ENCODE measurements at regions not wholly inside any gene's neighbourhood (a gene's known extent, or its start where the extent isn't known, plus 50 kb on each side); places are given as distances from the start of the nearest gene placed in this dataset.

DNA sequence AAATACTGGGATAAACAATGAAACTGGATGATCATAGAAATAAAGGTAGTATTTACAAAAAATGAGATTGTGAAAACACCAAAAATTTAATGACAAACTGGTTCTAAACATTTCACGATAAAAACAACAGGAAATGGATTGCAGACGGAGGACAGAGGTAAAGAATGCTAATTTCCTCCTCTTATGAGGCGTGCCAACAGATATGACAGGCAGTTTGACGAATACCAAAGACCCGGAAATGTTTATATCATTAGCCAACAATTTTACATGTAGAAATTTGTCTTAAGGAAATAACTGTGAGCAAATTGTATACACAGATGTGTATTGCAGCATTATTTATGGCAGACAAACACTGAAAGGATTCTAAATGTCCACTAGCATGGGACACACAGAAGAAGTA lies 162.0 kb upstream of the MGMT start:
- H3K14ac ChIP-seq (ENCODE audit: low read length in 2 of 2): no peak overlapping the region
- no peak overlapping the region for H2BK15ac ChIP-seq (ENCODE audit: low read depth, poor library complexity, severe bottlenecking)
- no peaks in the 10 kb centered on the region for H3K9me3 ChIP-seq (ENCODE audit: control insufficient read depth, low read length)
- no peak overlapping the region for H3K4me3 ChIP-seq (ENCODE audit: insufficient read depth in 1 of 2, low read depth in 1 of 2, low read length in 2 of 2)
- H3K4me1 ChIP-seq (ENCODE audit: control insufficient read depth, insufficient read depth, low read depth, low read length): peaks cover 3% of the 10 kb centered on the region
- H2BK5ac ChIP-seq (ENCODE audit: low read depth, low read length, poor library complexity, severe bottlenecking): no peak overlapping the region
- H3K27ac ChIP-seq (ENCODE audit: low read length, poor library complexity, severe bottlenecking): no peak overlapping the region
- H3K9ac ChIP-seq (ENCODE audit: low read length): no peak overlapping the region
- H3K4me2 ChIP-seq (ENCODE audit: low read length, poor library complexity, severe bottlenecking): no peak overlapping the region
- no peaks in the 10 kb centered on the region for H3K36me3 ChIP-seq (ENCODE audit: control insufficient read depth in 1 of 2, insufficient read depth in 2 of 2, low read depth in 1 of 2, low read length in 2 of 2)
- no peak overlapping the region for H4K8ac ChIP-seq (ENCODE audit: low read length)
- H2AFZ ChIP-seq (ENCODE audit: low read depth, low read length): no peak overlapping the region
- H2AK5ac ChIP-seq (ENCODE audit: low read length, severe bottlenecking): no peak overlapping the region
- WGBS: 0% methylated on average over 1 of the region's 5 CpGs
- H3K18ac ChIP-seq (ENCODE audit: low read depth in 1 of 2, low read length in 2 of 2): no peak overlapping the region
- DNase-seq: peak; percentile 70
- H4K91ac ChIP-seq (ENCODE audit: low read length): no peak overlapping the region
- no peak overlapping the region for H3K4ac ChIP-seq (ENCODE audit: low read depth in 1 of 2, low read length in 2 of 2)
- H2BK12ac ChIP-seq (ENCODE audit: low read length in 2 of 2): no peak overlapping the region
- H3K79me1 ChIP-seq (replicated peaks; ENCODE audit: low read length, poor library complexity, severe bottlenecking): no peaks in the 10 kb centered on the region
- no peak overlapping the region for H2BK120ac ChIP-seq (ENCODE audit: low read depth, low read length)
- no peaks in the 10 kb centered on the region for H3K27me3 ChIP-seq (ENCODE audit: control insufficient read depth in 1 of 2, insufficient read depth in 1 of 2, low read length in 2 of 2)
- H3K23ac ChIP-seq (ENCODE audit: low read length in 2 of 2): no peak overlapping the region

DNA sequence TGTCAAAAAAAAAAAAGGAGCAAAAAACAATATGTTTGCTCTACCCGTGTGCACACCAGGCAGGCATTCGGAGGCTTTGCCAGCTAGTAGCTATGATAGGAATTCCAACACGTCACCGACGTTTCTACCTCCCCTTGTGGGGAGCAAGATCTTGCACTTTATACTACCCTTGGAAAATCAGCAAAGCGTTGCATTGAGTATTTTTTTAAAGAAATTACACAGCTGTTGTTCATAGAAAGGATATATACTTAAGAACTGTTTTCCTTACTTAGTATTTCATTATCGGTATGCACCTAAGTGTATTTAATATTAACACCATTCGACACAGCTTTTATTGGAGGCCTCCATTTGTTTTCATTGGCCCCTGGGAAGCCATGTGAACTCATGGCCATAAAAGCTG lies 159.9 kb upstream of the MGMT start:
- H2BK12ac ChIP-seq (ENCODE audit: low read length in 2 of 2): no peak overlapping the region
- WGBS: 93% methylated on average over 6 of the region's 8 CpGs
- H3K4me1 ChIP-seq (ENCODE audit: control insufficient read depth, insufficient read depth, low read depth, low read length): peaks cover 3% of the 10 kb centered on the region
- no peak overlapping the region for H3K23ac ChIP-seq (ENCODE audit: low read length in 2 of 2)
- no peak overlapping the region for H4K91ac ChIP-seq (ENCODE audit: low read length)
- peak overlapping the region; percentile 67 for H3K27ac ChIP-seq (ENCODE audit: low read length, poor library complexity, severe bottlenecking)
- H3K4me3 ChIP-seq (ENCODE audit: insufficient read depth in 1 of 2, low read depth in 1 of 2, low read length in 2 of 2): no peak overlapping the region
- no peak overlapping the region for H3K9ac ChIP-seq (ENCODE audit: low read length)
- no peak overlapping the region for H3K4ac ChIP-seq (ENCODE audit: low read depth in 1 of 2, low read length in 2 of 2)
- H3K36me3 ChIP-seq (ENCODE audit: control insufficient read depth in 1 of 2, insufficient read depth in 2 of 2, low read depth in 1 of 2, low read length in 2 of 2): no peaks in the 10 kb centered on the region
- no peak for DNase-seq
- H3K18ac ChIP-seq (ENCODE audit: low read depth in 1 of 2, low read length in 2 of 2): no peak overlapping the region
- H3K14ac ChIP-seq (ENCODE audit: low read length in 2 of 2): no peak overlapping the region
- H3K4me2 ChIP-seq (ENCODE audit: low read length, poor library complexity, severe bottlenecking): no peak overlapping the region
- H3K27me3 ChIP-seq (ENCODE audit: control insufficient read depth in 1 of 2, insufficient read depth in 1 of 2, low read length in 2 of 2): no peaks in the 10 kb centered on the region
- H2AFZ ChIP-seq (ENCODE audit: low read depth, low read length): no peak overlapping the region
- H3K79me1 ChIP-seq (replicated peaks; ENCODE audit: low read length, poor library complexity, severe bottlenecking): no peaks in the 10 kb centered on the region
- no peaks in the 10 kb centered on the region for H3K9me3 ChIP-seq (ENCODE audit: control insufficient read depth, low read length)
- no peak overlapping the region for H2BK120ac ChIP-seq (ENCODE audit: low read depth, low read length)
- H2AK5ac ChIP-seq (ENCODE audit: low read length, severe bottlenecking): no peak overlapping the region
- H4K8ac ChIP-seq (ENCODE audit: low read length): no peak overlapping the region
- no peak overlapping the region for H2BK15ac ChIP-seq (ENCODE audit: low read depth, poor library complexity, severe bottlenecking)
- H2BK5ac ChIP-seq (ENCODE audit: low read depth, low read length, poor library complexity, severe bottlenecking): no peak overlapping the region

DNA sequence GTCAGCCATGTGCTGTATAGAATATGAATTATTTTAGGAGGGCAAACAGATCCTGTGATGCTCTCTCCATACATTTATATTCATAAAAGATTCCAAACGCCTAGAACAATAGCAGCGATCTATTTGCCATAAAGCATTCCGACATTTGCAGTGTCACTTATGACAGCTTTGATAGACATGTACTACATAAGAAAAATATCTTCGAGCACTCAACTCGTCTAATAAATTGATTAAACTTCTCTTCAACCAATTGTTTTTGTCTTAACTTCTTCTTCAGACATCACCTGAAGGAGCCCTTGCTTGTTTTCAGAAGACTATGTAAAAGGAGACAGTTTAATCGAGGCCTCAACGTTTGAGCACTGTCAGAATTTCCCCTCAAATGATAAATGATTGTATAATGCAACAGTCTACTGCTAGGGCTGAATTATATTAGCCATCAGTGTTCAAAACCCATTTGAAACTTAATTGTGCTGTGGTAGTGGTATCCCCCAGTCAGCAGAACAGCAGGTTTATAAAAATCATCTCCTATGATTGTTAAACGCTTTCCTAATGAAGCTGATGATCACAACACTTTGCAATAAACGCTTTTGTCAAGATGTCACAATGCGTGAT lies 158.0 kb upstream of the MGMT start:
- 90% methylated on average over 10 of the region's 10 CpGs for WGBS
- no peak overlapping the region for H2BK12ac ChIP-seq (ENCODE audit: low read length in 2 of 2)

DNA sequence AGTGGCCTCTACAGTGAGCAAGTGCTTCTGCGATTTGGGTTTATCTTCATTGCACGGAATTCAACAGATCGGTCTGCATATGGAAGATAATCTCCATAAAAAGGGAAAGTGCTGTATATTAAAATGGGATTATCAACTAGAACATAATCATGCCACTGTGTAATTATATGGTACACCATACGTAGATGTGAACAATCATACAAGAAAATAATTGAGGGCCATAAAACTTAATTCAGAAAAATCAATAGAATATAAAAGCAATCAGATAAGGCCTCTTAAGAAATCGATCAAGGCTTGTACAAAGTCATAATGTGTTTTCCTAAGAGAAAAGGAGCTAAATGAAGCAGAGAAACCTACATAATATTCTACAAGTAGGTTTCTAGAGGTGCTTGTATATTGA lies 157.5 kb upstream of the MGMT start:
- no peak for DNase-seq
- no peak overlapping the region for H3K18ac ChIP-seq (ENCODE audit: low read depth in 1 of 2, low read length in 2 of 2)
- H3K14ac ChIP-seq (ENCODE audit: low read length in 2 of 2): no peak overlapping the region
- no peaks in the 10 kb centered on the region for H3K36me3 ChIP-seq (ENCODE audit: control insufficient read depth in 1 of 2, insufficient read depth in 2 of 2, low read depth in 1 of 2, low read length in 2 of 2)
- H3K79me1 ChIP-seq (replicated peaks; ENCODE audit: low read length, poor library complexity, severe bottlenecking): no peaks in the 10 kb centered on the region
- H3K4me3 ChIP-seq (ENCODE audit: insufficient read depth in 1 of 2, low read depth in 1 of 2, low read length in 2 of 2): no peak overlapping the region
- no peak overlapping the region for H2BK120ac ChIP-seq (ENCODE audit: low read depth, low read length)
- H4K8ac ChIP-seq (ENCODE audit: low read length): no peak overlapping the region
- H4K91ac ChIP-seq (ENCODE audit: low read length): no peak overlapping the region
- H3K4ac ChIP-seq (ENCODE audit: low read depth in 1 of 2, low read length in 2 of 2): no peak overlapping the region
- no peak overlapping the region for H2BK5ac ChIP-seq (ENCODE audit: low read depth, low read length, poor library complexity, severe bottlenecking)
- WGBS: 97% methylated on average over 2 of the region's 5 CpGs
- H2AFZ ChIP-seq (ENCODE audit: low read depth, low read length): no peak overlapping the region
- peaks cover 3% of the 10 kb centered on the region for H3K9me3 ChIP-seq (ENCODE audit: control insufficient read depth, low read length)
- no peak overlapping the region for H2BK15ac ChIP-seq (ENCODE audit: low read depth, poor library complexity, severe bottlenecking)
- H3K27ac ChIP-seq (ENCODE audit: low read length, poor library complexity, severe bottlenecking): no peak overlapping the region
- H2AK5ac ChIP-seq (ENCODE audit: low read length, severe bottlenecking): no peak overlapping the region
- H3K23ac ChIP-seq (ENCODE audit: low read length in 2 of 2): no peak overlapping the region
- H3K9ac ChIP-seq (ENCODE audit: low read length): no peak overlapping the region
- no peak overlapping the region for H2BK12ac ChIP-seq (ENCODE audit: low read length in 2 of 2)
- peaks cover 3% of the 10 kb centered on the region for H3K4me1 ChIP-seq (ENCODE audit: control insufficient read depth, insufficient read depth, low read depth, low read length)
- H3K4me2 ChIP-seq (ENCODE audit: low read length, poor library complexity, severe bottlenecking): no peak overlapping the region
- no peaks in the 10 kb centered on the region for H3K27me3 ChIP-seq (ENCODE audit: control insufficient read depth in 1 of 2, insufficient read depth in 1 of 2, low read length in 2 of 2)

More for the DNA sequence above, 158.0 kb upstream of the MGMT start:
- peaks cover 3% of the 10 kb centered on the region for H3K9me3 ChIP-seq (ENCODE audit: control insufficient read depth, low read length)
- no peaks in the 10 kb centered on the region for H3K36me3 ChIP-seq (ENCODE audit: control insufficient read depth in 1 of 2, insufficient read depth in 2 of 2, low read depth in 1 of 2, low read length in 2 of 2)
- H3K27ac ChIP-seq (ENCODE audit: low read length, poor library complexity, severe bottlenecking): no peak overlapping the region
- no peak overlapping the region for H2BK15ac ChIP-seq (ENCODE audit: low read depth, poor library complexity, severe bottlenecking)
- H3K18ac ChIP-seq (ENCODE audit: low read depth in 1 of 2, low read length in 2 of 2): no peak overlapping the region
- H2BK5ac ChIP-seq (ENCODE audit: low read depth, low read length, poor library complexity, severe bottlenecking): no peak overlapping the region
- H3K4me2 ChIP-seq (ENCODE audit: low read length, poor library complexity, severe bottlenecking): no peak overlapping the region
- H2BK120ac ChIP-seq (ENCODE audit: low read depth, low read length): no peak overlapping the region
- H3K4me1 ChIP-seq (ENCODE audit: control insufficient read depth, insufficient read depth, low read depth, low read length): peaks cover 3% of the 10 kb centered on the region
- no peak overlapping the region for H3K9ac ChIP-seq (ENCODE audit: low read length)
- H3K4me3 ChIP-seq (ENCODE audit: insufficient read depth in 1 of 2, low read depth in 1 of 2, low read length in 2 of 2): no peak overlapping the region
- H3K27me3 ChIP-seq (ENCODE audit: control insufficient read depth in 1 of 2, insufficient read depth in 1 of 2, low read length in 2 of 2): no peaks in the 10 kb centered on the region
- no peak overlapping the region for H3K23ac ChIP-seq (ENCODE audit: low read length in 2 of 2)
- H3K14ac ChIP-seq (ENCODE audit: low read length in 2 of 2): no peak overlapping the region
- no peaks in the 10 kb centered on the region for H3K79me1 ChIP-seq (replicated peaks; ENCODE audit: low read length, poor library complexity, severe bottlenecking)
- H2AK5ac ChIP-seq (ENCODE audit: low read length, severe bottlenecking): no peak overlapping the region
- no peak overlapping the region for H3K4ac ChIP-seq (ENCODE audit: low read depth in 1 of 2, low read length in 2 of 2)
- H4K8ac ChIP-seq (ENCODE audit: low read length): no peak overlapping the region
- H4K91ac ChIP-seq (ENCODE audit: low read length): no peak overlapping the region
- DNase-seq: no peak
- H2AFZ ChIP-seq (ENCODE audit: low read depth, low read length): no peak overlapping the region

Data from mesenchymal stem cell (in vitro differentiated cells and primary cell).